ENCODE measurements at regions not wholly inside any gene's neighbourhood (a gene's known extent, or its start where the extent isn't known, plus 50 kb on each side); places are given as distances from the start of the nearest gene placed in this dataset.
A peak's percentile ranks its signal among the peaks of the same experiment; 100 is the strongest.
"Not testable (repeated sequence)": the region's sequence is repeated elsewhere in the genome, so short reads cannot be mapped to it uniquely, and the experiment has no call there.

DNA sequence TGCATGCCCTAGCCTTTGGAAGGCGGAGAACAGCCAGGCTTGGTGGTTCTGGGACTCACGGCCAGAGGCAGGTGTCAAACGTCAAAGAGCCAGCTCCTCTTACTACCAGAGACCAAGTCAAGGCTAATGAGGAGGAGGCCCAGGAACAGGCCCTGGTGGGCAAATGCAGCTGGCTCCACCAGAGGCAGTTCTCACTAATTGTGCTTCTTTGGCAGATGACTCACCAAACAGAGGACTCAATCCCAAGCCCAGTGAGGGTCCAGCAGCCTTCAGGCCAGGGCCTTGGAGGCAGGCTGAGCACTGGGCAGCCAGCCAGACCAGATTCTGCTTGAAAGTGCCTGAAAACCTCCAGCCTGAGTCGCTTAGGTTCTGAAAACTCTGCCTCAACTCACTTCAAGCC, 336.5 kb upstream of the CDH5 start:
- no peak overlapping the region for H3K27ac ChIP-seq
- H3K27me3 ChIP-seq: no peaks in the 10 kb centered on the region
- H3K4me3 ChIP-seq: no peak overlapping the region
- no peaks in the 10 kb centered on the region for H3K36me3 ChIP-seq
- TF ChIP-seq, protein P1, sequence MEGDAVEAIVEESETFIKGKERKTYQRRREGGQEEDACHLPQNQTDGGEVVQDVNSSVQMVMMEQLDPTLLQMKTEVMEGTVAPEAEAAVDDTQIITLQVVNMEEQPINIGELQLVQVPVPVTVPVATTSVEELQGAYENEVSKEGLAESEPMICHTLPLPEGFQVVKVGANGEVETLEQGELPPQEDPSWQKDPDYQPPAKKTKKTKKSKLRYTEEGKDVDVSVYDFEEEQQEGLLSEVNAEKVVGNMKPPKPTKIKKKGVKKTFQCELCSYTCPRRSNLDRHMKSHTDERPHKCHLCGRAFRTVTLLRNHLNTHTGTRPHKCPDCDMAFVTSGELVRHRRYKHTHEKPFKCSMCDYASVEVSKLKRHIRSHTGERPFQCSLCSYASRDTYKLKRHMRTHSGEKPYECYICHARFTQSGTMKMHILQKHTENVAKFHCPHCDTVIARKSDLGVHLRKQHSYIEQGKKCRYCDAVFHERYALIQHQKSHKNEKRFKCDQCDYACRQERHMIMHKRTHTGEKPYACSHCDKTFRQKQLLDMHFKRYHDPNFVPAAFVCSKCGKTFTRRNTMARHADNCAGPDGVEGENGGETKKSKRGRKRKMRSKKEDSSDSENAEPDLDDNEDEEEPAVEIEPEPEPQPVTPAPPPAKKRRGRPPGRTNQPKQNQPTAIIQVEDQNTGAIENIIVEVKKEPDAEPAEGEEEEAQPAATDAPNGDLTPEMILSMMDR (IDR thresholded peaks at IDR 0.05): no peak
- no peak for TF ChIP-seq POLR2A (IDR thresholded peaks at IDR 0.05)
- no peaks in the 10 kb centered on the region for H3K9me3 ChIP-seq
- DNase-seq: peak in 1 of 3 donors; percentile 34
- no peaks in the 10 kb centered on the region for H3K4me1 ChIP-seq

DNA sequence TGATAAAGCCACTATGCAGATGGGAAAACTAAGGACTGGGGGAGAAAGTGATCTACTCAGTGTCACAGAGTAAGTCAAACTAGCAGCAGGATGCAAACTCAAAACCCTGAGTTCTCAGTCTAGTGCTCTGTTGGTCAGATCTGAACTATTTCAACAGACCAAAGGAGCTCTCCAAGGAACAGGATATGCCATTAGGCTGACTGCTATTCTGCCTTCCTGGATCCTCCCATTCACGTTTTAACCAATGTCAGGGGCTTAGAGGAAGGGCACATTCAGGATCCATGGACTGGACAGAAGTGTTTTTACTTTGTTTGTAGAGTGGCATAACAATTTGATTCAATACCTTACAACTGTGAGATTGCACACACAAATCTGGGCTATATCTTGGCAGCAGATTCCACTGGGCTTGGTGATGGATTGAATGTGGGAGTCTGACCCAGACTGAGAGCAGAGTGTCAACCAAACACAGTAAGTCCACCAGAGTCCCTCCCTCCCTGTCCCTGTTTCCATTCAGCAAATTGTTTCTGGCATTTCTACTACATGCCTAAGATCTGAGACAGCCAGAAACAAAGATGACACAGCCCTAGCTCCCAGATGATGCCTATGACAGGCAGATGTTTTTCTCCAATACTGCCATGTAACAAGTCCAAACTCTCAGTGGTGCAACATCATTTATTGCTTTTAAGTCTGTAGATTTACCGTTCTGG, 337.8 kb upstream of the CDH5 start:
- TF ChIP-seq, protein P1 (IDR thresholded peaks at IDR 0.05): no peak
- TF ChIP-seq POLR2A (IDR thresholded peaks at IDR 0.05): no peak
- no peaks in the 10 kb centered on the region for H3K36me3 ChIP-seq
- no peak overlapping the region for H3K4me3 ChIP-seq
- H3K27ac ChIP-seq: no peak overlapping the region
- peak in 1 of 3 donors; percentile 24 for DNase-seq
- no peaks in the 10 kb centered on the region for H3K4me1 ChIP-seq
- H3K9me3 ChIP-seq: no peaks in the 10 kb centered on the region
- no peaks in the 10 kb centered on the region for H3K27me3 ChIP-seq

DNA sequence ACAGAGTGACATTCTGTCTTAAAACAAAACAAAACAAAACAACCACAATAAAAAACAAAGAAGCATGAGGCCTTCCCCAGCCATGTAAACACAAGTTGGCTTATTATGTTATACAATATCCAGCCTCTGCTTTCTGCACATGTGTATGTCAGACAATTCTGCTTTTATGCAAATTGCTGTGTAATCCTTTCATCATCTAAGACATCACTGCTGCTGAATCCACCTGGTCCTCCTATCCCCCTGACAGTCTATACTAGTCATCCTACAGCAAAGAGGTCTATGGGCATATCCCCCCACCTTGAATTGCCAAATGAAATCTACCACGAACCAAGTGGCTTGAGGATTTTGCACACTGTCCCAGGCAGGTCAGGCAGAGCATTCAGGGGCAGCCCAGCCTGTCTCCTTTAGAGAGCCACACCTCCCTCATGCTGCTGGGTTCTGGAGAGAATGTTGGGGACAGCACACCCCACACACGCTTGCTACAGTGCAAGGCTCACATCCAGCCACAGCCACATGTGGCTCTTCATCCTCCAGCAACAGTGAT, 339.6 kb upstream of the CDH5 start:
- no peak overlapping the region for H3K4me3 ChIP-seq
- no peaks in the 10 kb centered on the region for H3K9me3 ChIP-seq
- no peaks in the 10 kb centered on the region for H3K4me1 ChIP-seq
- TF ChIP-seq, protein P1 (IDR thresholded peaks at IDR 0.05): no peak
- no peak for TF ChIP-seq POLR2A (IDR thresholded peaks at IDR 0.05)
- peak in 1 of 3 donors; percentile 2 for DNase-seq
- H3K27ac ChIP-seq: no peak overlapping the region
- H3K27me3 ChIP-seq: no peaks in the 10 kb centered on the region
- no peaks in the 10 kb centered on the region for H3K36me3 ChIP-seq

DNA sequence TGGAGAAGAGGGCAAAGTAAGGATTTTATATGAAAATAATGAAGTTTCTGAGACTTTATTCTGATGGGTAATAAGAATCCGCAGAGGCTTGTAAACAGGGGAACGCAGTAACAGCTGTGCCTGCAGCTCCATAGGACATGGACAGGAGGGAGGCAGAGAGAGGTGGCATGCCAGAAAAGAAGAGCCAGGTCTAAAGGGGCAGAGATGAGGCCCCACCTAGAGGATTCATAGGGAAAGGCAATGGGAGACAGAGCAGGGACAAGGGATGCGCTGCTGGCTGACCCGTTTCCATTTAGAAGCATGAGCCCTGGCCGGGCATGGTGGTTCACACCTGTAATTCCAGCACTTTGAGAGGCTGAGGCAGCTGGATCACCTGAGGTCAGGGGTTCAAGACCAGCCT, 340.3 kb upstream of the CDH5 start:
- H3K36me3 ChIP-seq: no peaks in the 10 kb centered on the region
- DNase-seq: peak in 1 of 3 donors; percentile 30
- no peak overlapping the region for H3K27ac ChIP-seq
- no peaks in the 10 kb centered on the region for H3K27me3 ChIP-seq
- no peaks in the 10 kb centered on the region for H3K9me3 ChIP-seq
- TF ChIP-seq POLR2A (IDR thresholded peaks at IDR 0.05): no peak
- TF ChIP-seq, protein P1 (IDR thresholded peaks at IDR 0.05): no peak
- no peak overlapping the region for H3K4me3 ChIP-seq
- no peaks in the 10 kb centered on the region for H3K4me1 ChIP-seq

DNA sequence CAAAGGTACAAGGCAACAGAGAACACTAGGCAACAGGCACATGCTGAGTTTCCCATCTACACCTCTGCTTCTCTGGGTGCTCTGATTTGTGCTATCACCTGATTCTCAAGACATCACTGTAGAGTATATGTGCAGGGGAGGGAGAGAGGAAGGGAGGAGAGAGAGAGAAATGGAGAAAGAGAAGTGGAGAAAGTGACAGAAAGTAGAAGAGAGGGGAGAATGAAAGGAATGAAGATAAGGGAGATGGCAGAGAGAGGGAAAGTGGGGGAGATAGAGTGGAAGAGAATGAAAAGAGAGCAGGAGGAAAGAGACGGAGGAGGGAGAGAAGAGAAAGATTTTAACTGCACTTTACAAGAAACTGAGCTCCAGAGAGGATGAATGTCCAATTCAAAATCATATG, 340.7 kb upstream of the CDH5 start:
- Histone ChIP-seq H3K4me1 (no peaks in the 10 kb centered on the region), H3K36me3 (no peaks in the 10 kb centered on the region), H3K9me3 (no peaks in the 10 kb centered on the region), H3K27me3 (no peaks in the 10 kb centered on the region), H3K4me3 (no peak overlapping the region), H3K27ac (no peak overlapping the region)
- DNase-seq: no peak
- TF ChIP-seq, protein P1 (IDR thresholded peaks at IDR 0.05): no peak
- no peak for TF ChIP-seq POLR2A (IDR thresholded peaks at IDR 0.05)

DNA sequence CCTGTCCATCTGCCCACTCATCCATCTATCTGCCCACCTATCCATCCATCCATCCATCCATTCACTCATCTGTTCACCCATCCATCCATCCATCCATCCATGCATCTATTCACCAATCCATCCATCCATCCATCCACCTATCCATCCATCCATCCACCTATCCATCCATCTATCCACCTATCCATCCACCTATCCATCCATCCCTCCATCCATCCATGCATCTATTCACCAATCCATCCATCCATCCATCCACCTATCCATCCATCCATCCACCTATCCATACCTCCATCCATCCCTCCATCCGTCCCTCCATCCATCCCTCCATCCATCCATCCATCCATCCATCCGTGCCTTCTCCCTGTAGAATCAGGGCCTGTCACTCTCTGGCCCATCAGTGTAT, 341.9 kb upstream of the CDH5 start:
- DNase-seq, H3K27ac ChIP-seq, H3K36me3 ChIP-seq, H3K9me3 ChIP-seq, H3K4me1 ChIP-seq, H3K4me3 ChIP-seq, H3K27me3 ChIP-seq: not testable (repeated sequence)

All from Peyer's patch (tissue), 4 donors.